Breast epithelium (tissue), 3 donors: ENCODE measurements at regions not wholly inside any gene's neighbourhood (a gene's known extent, or its start where the extent isn't known, plus 50 kb on each side); places are given as distances from the start of the nearest gene placed in this dataset.

Experiments used
- POLR2A ChIP-seq: fragments of 450-650 bp; IDR thresholded peaks from one replicate; pipeline ENCODE4 v1.6.1; 2016; ENCODE audit warnings: antibody characterized with exemption, mild to moderate bottlenecking, moderate library complexity
- POLR2AphosphoS5 ChIP-seq, 3 donors: sonication (generic); formaldehyde crosslinking; IDR thresholded peaks; one replicate each; pipeline ENCODE4 v1.6.1; 2017; ENCODE audit warnings: antibody characterized with exemption in 3 of 3
- TF ChIP-seq, protein P1 (sequence below), 3 donors: fragments of 450-650 bp; IDR thresholded peaks; one replicate each; pipeline ENCODE4 v1.5.1; 2016 to 2017; ENCODE audit warnings: antibody characterized with exemption in 3 of 3, mild to moderate bottlenecking in 3 of 3, moderate library complexity in 3 of 3

- TF ChIP-seq, protein P1, sequence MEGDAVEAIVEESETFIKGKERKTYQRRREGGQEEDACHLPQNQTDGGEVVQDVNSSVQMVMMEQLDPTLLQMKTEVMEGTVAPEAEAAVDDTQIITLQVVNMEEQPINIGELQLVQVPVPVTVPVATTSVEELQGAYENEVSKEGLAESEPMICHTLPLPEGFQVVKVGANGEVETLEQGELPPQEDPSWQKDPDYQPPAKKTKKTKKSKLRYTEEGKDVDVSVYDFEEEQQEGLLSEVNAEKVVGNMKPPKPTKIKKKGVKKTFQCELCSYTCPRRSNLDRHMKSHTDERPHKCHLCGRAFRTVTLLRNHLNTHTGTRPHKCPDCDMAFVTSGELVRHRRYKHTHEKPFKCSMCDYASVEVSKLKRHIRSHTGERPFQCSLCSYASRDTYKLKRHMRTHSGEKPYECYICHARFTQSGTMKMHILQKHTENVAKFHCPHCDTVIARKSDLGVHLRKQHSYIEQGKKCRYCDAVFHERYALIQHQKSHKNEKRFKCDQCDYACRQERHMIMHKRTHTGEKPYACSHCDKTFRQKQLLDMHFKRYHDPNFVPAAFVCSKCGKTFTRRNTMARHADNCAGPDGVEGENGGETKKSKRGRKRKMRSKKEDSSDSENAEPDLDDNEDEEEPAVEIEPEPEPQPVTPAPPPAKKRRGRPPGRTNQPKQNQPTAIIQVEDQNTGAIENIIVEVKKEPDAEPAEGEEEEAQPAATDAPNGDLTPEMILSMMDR (IDR thresholded peaks at IDR 0.05): no peak
- TF ChIP-seq POLR2A (no peak), POLR2AphosphoS5 (IDR thresholded peaks at IDR 0.05) (no peak)
Measured at GRCh38 chr17:68759002-68759342, 157.8 kb upstream of the FAM20A start.
